K562 (cell line): ENCODE measurements at regions not wholly inside any gene's neighbourhood (a gene's known extent, or its start where the extent isn't known, plus 50 kb on each side); places are given as distances from the start of the nearest gene placed in this dataset.

ENCODE experiments used
- SETDB1 ChIP-seq: IDR thresholded peaks from one replicate; pipeline ENCODE4 v1.6.1; 2012; ENCODE audit warnings: low read length, control low read depth, inconsistent platforms
- ZNF217 ChIP-seq: sonication (generic); formaldehyde crosslinking; IDR thresholded peaks from 2 replicates; pipeline ENCODE4 v1.8.0; 2022; ENCODE audit warnings: mild to moderate bottlenecking, missing genetic modification reagents

GRCh38 chr1:209319549-209319948 lies 264.0 kb upstream of the CAMK1G start:
- no peak for TF ChIP-seq SETDB1
- TF ChIP-seq ZNF217 (CRISPR knock-in tag) = no peak
